ENCODE measurements at regions not wholly inside any gene's neighbourhood (a gene's known extent, or its start where the extent isn't known, plus 50 kb on each side); places are given as distances from the start of the nearest gene placed in this dataset.
A peak's percentile ranks its signal among the peaks of the same experiment; 100 is the strongest.

GRCh38 chr4:53716011-53716410 lies 124.7 kb upstream of the LNX1 start:
- Histone ChIP-seq H3K4me3 (no peak overlapping the region), H3K36me3 (no peaks in the 10 kb centered on the region), H3K4me1 (peaks cover 0 to 42% (median 5%) of the 10 kb centered on the region in 4 donors), H3K27me3 (no peaks in the 10 kb centered on the region), H3K27ac (peak overlapping the region; percentile 42), H3K9me3 (no peaks in the 10 kb centered on the region)
- TF ChIP-seq CTCF (IDR thresholded peaks at IDR 0.05), result no peak
- no peak for DNase-seq
- intact Hi-C loops (cut with DNase I; ENCODE audit: low total_unique reads), result no loop called here

GRCh38 chr4:53714236-53715140 lies 123.2 kb upstream of the LNX1 start:
- DNase-seq, result no peak
- intact Hi-C loops (cut with DNase I; ENCODE audit: low total_unique reads), result no loop called here
- no peak for TF ChIP-seq CTCF (IDR thresholded peaks at IDR 0.05)

DNA sequence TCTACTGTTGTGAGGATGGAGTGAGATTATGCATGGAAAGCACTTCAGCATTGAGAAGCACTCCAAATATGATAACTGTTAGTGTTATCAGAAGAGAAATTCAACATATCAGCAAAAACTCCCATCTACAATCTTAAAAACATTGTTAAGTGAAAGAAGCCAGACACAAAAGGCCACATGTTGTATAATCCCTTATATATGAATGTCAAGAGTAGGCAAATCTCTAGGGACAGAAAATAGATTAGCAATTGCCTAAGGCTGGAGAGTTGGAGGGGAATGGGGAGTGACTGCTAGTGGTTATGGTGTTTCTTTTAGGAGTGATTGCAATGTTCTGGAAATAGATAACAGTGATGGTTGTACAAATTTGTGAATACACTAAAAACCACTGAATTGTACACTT lies 122.5 kb upstream of the LNX1 start:
- no peak for DNase-seq
- H3K27me3 ChIP-seq, result no peaks in the 10 kb centered on the region
- no peak overlapping the region for H3K27ac ChIP-seq
- no peak for TF ChIP-seq CTCF (IDR thresholded peaks at IDR 0.05)
- no peaks in the 10 kb centered on the region for H3K9me3 ChIP-seq
- intact Hi-C loops (cut with DNase I; ENCODE audit: low total_unique reads), result no loop called here
- no peak overlapping the region for H3K4me3 ChIP-seq
- peaks cover 0 to 42% (median 5%) of the 10 kb centered on the region in 4 donors for H3K4me1 ChIP-seq
- H3K36me3 ChIP-seq, result no peaks in the 10 kb centered on the region

More at GRCh38 chr4:53714236-53715140, 123.2 kb upstream of the LNX1 start:
- peak overlapping the region in 1 of 2 donors; percentile 42 for H3K27ac ChIP-seq
- H3K4me1 ChIP-seq, result peaks cover 0 to 42% (median 5%) of the 10 kb centered on the region in 4 donors
- H3K36me3 ChIP-seq, result no peaks in the 10 kb centered on the region
- no peak overlapping the region for H3K4me3 ChIP-seq
- H3K27me3 ChIP-seq, result no peaks in the 10 kb centered on the region
- H3K9me3 ChIP-seq, result no peaks in the 10 kb centered on the region

GRCh38 chr4:53713296-53713695 lies 122.0 kb upstream of the LNX1 start:
- DNase-seq, result no peak
- no peak for TF ChIP-seq CTCF (IDR thresholded peaks at IDR 0.05)
- Histone ChIP-seq H3K27ac (no peak overlapping the region), H3K27me3 (no peaks in the 10 kb centered on the region), H3K4me3 (no peak overlapping the region), H3K4me1 (peaks cover 0 to 42% (median 5%) of the 10 kb centered on the region in 4 donors), H3K9me3 (no peaks in the 10 kb centered on the region), H3K36me3 (no peaks in the 10 kb centered on the region)
- intact Hi-C loops (cut with DNase I; ENCODE audit: low total_unique reads), result no loop called here

GRCh38 chr4:53712408-53713020 lies 121.2 kb upstream of the LNX1 start:
- Histone ChIP-seq H3K27me3 (no peaks in the 10 kb centered on the region), H3K9me3 (no peaks in the 10 kb centered on the region), H3K27ac (no peak overlapping the region), H3K4me3 (no peak overlapping the region), H3K4me1 (peaks cover 0 to 42% (median 5%) of the 10 kb centered on the region in 4 donors), H3K36me3 (no peaks in the 10 kb centered on the region)
- TF ChIP-seq CTCF (IDR thresholded peaks at IDR 0.05), result no peak
- DNase-seq, result no peak
- intact Hi-C loops (cut with DNase I; ENCODE audit: low total_unique reads), result no loop called here
